OCI-LY7 (cell line): ENCODE measurements at regions not wholly inside any gene's neighbourhood (a gene's known extent, or its start where the extent isn't known, plus 50 kb on each side); places are given as distances from the start of the nearest gene placed in this dataset.

Experiments used
- CTCF ChIP-seq: fragments of 200-600 bp; sonication (generic); conservative IDR thresholded peaks from 2 replicates; pipeline ENCODE4 v1.5.1; 2014; ENCODE audit warnings: mild to moderate bottlenecking, antibody characterized with exemption, low read length, moderate library complexity, mixed read lengths
- EZH2phosphoT487 ChIP-seq: fragments of 200-600 bp; sonication (generic); IDR thresholded peaks from 2 replicates; pipeline ENCODE4 v1.6.1; 2018; ENCODE audit warnings: low read depth, borderline replicate concordance, mild to moderate bottlenecking, mixed run types, antibody characterized with exemption, low read length, moderate library complexity, mixed read lengths

GRCh38 chr18:27803957-27804356 is 373.0 kb downstream of the CDH2 start:
- TF ChIP-seq CTCF (no peak), EZH2phosphoT487 (no peak)
